ENCODE measurements at regions not wholly inside any gene's neighbourhood (a gene's known extent, or its start where the extent isn't known, plus 50 kb on each side); places are given as distances from the start of the nearest gene placed in this dataset.
"Not testable (repeated sequence)": the region's sequence is repeated elsewhere in the genome, so short reads cannot be mapped to it uniquely, and the experiment has no call there.

DNA sequence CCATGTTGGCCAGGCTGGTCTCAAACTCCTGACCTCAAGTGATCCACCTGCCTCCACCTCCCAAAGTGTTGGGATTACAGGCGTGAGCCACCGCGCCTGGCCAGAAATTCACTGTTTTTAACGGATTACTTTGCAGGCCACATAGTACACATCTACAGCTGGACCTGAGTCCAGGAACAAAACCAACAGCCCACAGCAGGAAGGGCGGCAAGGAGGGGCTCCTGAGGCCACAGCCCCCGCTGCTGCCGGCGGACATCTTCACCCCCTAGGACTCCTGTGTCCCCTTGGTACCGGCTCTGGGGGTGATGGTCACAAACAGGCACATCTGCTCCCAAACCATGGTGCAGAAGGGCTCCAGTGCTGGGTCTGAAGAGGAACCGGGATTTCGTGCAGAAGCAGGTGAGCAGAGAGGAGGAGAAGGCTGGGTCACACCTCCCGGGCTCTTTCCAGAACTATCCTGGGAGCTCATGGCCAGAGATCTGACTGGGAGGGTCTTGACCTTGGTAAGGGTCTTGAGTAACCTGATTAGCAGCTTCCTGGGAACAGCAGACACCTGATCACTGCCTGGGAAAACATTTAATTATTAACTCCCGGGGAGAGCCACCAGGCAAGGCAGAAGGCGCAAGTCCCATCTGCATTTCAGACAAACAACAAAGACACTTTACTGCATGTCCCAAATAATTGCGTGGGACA lies 99.9 kb downstream of the SHANK2 start:
- DNase-seq (ENCODE audit: low read depth), result not testable (repeated sequence)

DNA sequence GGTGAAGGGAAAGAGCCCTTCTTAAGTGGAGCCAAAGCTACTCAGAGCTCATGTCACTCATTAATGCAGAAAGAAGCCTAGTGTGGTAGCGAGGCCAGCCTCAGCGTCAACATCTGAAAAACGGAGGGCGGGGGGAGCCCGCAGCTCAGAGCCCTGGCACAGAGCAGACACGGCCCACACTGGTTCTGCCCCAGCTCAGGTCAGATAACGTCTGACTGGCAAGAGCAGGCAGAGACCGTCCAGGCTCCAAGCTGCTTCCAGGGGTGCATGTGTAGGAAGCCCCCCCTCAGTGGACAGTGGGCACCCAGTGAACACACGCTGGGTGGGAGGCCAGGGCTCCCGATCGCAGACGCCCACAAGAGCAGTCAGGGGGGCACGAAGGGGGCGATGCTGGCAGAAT lies 100.8 kb downstream of the SHANK2 start:
- DNase-seq (ENCODE audit: low read depth), result no peak

DNA sequence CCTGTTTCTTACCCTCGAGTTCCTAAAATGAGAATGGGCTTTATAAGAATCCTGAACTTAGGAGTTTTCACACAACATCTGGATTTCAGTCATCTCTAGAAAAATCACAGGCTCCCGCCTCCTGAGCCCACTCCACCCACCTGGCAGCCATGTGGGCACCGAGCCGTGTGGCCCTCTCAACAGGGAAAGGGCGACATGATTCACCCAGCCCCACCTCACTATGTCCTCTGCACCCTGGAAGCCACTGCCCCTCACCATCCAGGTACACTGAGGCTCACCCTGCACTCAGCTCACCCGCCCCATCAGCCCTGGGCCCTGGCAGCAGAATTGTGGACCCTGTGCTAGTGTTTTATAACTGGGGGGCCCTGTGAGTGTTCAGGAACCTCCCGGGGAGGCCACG lies 101.5 kb downstream of the SHANK2 start:
- DNase-seq (ENCODE audit: low read depth), result no peak

DNA sequence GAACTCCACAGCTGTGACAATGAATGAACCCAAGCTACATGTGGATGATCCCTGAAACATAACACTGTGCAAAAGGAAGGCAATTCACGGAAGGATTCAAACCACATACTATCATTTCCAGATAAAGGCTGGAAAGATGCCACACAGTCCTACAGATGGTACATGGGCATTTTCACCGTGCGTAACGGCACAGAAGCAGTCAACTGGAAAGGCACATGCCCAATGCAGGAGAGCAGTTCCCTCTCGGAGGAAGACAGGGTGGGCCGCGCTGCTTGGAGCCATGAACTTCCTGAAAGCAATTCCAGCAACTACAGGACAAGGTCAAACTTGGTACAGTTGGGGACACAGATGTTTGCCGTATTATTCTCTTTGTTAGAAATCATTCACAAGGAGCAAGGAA lies 103.7 kb downstream of the SHANK2 start:
- no peak for DNase-seq (ENCODE audit: low read depth)

DNA sequence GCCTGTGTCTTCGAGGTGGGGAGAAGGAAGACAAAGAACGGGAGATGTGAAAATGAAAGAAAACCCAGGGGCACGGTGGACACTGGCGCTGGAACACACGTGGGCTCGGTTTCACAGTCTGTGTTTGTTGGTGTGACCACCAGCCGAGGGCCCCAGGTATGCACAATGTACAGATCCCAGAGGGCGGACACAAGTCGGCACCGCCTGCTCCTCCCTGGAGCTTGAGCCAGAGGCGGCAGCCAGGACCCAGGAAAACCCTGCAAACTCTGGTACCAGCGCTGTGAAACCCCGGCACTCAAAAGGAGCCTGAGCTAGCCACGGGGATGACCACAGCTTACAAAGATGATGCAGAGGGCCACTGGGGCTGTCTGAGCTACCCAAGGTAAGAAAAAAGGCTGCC lies 105.0 kb downstream of the SHANK2 start:
- DNase-seq (ENCODE audit: low read depth), result no peak

DNA sequence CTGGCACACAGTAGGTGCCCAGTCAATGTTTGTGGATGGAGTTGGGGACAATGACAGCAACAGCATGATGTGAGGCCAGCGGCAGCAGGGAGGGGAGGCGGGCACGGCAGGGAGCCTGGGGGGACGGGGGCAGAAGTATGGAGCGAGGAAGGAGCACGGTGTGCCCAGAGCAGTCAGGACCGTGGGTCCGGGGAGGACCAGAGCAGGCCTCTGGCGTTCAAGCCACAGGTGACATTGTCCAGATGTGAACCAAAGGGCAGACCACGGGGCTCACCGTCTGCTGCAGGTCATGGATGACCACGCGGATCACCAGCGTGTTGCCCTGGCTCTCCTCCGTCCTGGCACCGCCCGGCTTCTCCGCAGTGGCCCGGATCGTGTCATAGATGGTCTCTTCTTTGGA lies 105.5 kb downstream of the SHANK2 start:
- no peak for DNase-seq (ENCODE audit: low read depth)

DNA sequence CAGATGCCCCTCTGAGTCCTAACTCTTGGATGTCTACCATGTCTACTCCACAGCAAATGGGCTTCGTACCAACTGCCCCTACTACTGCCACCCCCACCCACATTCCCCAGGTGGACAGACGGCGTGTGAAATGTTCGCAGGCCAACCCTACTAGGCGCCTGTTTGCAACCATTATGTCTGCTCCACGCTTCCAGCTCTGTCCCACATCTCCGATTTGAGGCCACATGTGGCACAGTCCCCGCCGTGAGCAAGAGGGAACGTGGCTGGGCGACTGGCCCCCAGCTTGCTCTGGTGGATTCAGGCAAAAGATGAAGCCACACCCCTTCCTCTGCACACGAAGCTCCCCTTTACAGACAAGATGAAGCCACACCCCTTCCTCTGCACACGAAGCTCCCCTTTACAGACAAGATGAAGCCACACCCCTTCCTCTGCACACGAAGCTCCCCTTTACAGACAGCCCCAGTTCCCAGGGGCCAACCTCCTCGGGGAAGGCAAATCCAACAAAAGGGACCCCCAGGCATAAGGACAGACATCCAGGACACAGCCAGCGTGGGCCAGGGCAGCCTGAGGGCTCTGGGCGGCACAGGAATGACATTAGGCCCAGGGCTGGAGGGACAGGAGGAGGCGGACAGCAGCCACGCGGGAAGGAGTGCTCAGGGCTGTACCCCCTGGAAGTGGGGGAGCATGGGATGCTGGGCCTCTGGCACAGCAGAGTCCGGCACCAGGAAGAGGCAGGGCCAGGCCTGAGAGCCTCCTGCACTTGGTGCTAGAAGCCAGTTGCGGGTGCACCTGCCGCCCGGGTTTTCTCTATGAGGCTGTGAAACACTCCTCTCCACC lies 106.2 kb downstream of the SHANK2 start:
- no peak for DNase-seq (ENCODE audit: low read depth)

DNA sequence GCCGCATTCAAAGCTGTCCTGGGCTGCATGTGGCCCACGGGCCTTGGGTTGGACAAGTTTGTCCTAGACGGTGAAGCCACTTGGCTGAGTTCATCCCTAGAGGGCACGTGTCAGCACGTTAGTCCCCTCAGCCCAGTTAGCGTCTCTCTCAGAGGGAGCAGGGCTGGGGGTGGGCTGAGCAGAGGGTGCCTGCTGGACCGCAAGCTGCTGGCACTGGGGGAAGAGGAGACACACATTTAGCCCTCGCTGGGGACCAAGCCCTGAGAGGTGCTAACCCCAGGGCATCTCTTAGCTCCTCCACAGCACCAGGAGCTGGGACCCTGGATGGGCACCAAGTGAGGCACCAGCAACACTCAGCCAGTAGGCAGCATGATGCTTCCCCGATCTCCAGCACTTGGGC lies 107.0 kb downstream of the SHANK2 start:
- no peak for DNase-seq (ENCODE audit: low read depth)

DNA sequence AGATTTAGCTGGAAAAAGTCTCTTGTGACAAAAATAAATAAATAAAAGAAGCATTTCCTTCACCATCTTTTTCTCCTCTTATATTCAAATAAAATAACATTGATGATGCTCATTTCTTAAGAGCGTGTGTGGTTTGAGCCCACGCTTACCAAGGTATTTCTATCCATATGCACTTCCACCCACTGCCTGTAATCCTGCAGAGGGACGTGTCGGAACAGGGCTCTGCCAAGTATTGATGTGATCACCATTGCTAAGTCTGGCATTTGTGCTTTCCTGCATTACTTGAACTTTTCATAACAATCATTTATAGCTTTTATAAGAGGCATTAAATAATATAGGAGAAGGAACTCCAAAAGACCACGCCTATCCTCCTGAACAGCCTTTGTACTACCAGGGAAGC lies 107.6 kb downstream of the SHANK2 start:
- DNase-seq (ENCODE audit: low read depth), result no peak

DNA sequence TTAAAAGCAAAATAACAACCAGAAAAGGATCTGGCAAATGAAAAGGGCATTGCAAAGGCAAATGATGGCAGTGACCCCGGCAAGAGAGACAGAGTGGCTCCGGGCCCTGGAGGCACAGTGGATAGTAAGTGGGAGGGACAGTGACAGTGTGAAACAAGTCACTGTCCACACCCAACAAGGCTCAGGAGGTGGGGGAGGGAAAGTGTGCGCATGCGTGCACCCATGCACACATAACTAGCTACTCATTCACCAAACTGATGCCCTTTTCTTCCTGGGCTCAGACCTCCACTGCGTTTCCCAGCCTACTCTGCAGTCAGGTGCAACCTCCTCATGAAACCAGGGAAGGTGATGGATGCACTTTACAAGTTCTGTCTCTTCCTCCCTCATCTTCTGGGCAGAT lies 108.4 kb downstream of the SHANK2 start:
- DNase-seq (ENCODE audit: low read depth), result no peak

DNA sequence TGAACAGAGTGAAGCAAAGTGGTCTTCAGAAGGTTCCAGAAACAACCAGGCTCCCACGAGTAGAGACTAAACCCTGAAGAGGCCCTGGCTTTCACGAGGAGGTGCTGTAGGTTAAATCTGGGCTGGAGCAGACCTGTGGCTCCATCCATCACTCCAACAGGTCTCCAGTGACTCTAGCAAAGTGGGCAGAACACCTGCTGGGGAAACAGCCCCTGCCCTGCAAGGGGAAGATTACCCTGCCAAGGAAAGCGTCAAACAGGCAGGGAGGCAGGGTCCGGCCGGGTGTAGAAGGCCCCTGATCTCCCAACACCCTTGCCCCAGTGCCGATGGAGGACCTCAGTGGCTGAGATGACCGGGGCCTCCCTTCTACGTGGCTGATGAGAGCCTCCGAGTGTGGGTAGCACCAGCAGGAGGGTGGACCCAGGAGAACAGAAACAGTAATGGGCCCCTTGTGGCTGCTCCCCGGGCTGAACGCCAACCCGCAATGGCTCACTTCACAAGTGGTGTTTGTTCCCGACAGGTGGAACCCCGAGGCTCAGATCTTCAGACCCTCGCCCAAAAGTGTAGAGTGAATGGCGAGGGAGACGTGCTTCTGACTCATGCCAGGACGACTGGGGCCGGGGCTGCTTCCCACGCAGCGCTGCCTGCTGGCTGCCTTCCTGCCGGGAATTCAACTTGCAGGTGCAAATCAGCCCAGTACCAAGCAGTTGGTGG lies 112.0 kb downstream of the SHANK2 start:
- no peak for DNase-seq (ENCODE audit: low read depth)

DNA sequence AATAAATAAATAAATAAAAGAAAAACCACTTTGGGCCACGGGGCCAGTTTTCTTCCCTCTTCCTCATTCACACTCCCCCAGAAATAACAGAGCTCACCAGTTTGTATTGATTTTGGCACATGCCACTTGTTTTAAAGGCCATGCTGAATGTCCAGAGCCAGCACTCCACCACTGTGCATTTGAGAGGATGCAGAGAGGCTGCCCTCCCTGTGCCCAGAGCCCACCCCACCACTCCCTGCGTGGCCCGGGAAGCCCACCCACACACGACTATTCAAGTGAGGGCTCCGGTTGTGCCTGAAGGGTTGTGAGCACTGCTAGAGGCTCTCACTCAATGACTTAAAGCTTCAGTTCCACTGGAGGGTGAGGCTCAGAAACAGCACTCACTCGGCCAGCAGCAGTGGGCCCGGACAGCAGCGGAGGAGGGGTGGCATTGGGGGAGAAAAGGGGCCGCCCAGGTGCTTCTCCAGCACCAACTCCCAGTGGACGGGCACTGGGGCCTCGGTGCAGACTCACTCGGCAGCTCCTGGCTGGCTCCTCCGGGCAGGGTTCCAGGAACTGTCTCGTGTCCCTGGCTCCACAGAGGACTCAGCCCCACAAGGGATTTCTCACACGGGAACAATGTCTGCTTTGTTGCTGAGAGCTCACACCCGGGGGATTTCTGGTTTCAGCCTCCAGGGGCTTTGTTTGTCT lies 112.7 kb downstream of the SHANK2 start:
- DNase-seq (ENCODE audit: low read depth), result no peak

DNA sequence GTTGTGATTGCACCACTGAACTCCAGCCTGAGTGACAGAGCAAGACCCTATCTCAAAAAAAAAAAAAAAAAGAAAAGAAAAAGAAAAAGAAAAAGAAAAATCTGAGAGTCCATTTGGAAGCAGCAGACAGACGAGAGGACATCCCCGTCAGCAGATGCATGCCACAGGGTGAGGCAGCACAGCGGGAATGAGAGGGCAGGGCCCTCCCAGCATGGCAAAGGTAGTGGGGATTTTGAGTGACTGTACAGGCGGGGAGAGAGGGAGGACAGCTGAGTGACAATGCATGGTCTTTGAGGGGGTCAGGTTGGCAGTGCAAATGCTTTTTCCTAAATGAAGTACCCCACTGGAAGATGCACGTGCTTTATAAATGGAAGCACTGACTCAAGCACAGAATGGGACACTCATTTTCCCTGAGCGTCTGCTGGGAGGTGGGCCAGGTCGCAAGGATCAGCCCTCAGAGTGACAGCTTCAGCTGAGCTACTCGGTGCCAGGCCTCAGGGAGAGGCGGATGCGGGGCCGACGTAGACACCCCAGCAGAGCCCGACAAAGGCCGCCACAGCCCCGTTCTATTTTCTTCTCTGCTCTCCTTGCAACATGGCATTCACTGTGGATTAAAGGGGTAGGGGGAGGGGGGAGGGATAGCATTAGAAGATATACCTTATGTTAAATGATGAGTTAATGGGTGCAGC lies 113.5 kb downstream of the SHANK2 start:
- no peak for DNase-seq (ENCODE audit: low read depth)

DNA sequence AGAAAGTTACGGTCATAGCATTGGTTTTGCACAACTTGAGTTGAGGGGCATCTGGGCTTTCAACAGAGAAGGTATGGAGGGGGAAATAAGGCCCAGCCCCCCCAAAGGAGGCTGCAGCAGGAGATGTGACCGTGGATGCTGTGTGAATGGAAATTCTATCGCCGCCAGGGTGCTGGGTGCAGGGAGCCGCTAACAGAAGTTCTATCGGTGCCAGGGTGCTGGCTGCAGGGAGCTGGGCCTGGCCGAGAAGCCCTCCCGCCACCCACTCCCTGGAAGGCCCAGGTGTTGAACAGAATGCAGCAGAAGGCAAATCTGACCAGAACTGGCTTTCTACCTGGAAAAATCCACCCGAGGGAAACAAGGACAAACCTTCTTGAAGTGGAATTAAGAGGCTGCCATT lies 115.0 kb downstream of the SHANK2 start:
- no peak for DNase-seq (ENCODE audit: low read depth)

DNA sequence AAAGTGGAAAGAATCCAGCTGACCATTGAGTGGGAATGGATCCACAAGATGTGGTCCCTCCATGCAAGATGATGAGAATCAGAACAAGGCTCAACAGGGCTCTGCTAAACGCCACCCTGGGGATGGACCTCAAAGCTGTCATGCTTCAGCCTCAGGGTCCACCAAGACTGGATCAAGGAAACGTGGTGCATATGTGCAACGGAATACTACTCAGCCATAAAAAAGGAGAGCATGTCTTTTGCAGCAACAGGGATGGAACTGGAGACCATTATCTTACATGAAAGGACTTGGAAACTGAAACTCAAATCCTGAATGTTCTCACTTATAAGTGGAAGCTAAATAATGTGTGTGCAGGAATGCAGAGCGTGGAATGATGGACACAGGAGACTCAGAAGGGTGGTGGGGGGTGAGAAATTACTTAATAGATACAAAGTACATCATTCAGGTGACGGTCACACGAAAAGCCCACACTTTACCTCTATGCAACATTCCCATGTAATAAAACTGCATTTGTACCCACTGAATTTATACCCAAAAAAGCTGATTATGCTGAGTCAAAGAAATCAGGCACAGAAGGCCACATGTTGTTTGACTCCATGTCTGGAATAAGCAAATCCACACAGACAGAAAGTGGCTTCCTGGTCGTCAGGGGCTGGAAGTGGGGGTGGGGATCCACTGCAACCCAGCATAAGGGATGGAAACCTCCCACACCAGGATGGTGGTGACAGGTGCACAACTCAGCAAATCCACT lies 116.1 kb downstream of the SHANK2 start:
- no peak for DNase-seq (ENCODE audit: low read depth)

DNA sequence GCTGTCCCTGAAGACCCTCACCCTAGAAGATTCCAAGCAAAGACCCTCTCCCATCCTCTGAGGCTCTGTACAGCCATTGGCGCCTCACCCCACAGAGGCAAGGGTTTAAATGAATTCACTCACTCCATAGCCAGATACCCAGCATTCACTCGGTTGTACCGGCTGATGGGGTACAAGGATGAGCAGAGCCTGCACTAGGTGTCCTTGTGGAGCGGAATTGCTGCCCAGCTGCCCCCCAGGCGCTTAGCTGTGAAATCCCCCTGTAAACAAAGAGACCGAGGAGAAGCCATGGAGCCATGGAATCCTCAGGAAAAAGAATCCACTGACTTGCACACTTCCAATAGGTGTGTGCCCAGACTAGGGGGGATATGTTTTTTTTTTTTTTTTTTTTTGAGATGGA lies 117.3 kb downstream of the SHANK2 start:
- no peak for DNase-seq (ENCODE audit: low read depth)

DNA sequence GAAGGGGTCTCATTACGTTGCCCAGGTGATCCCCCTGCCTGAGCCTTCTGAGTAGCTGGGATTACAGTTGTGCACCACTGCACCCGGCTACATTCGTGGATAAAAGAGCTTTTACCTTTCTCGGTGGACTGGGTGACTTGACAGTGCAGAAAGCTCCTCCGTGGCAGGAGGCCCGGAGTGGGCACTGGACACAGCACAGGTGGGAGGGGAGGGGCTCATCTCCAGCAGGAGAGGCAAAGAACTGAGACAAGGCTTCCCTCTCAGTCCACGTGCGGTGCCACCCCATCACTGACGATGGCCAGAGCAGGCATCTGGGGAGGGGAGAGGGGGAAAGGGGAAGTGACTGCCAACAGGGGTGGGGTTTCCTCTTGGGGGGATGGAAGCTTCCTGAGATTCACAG lies 118.4 kb downstream of the SHANK2 start:
- no peak for DNase-seq (ENCODE audit: low read depth)

DNA sequence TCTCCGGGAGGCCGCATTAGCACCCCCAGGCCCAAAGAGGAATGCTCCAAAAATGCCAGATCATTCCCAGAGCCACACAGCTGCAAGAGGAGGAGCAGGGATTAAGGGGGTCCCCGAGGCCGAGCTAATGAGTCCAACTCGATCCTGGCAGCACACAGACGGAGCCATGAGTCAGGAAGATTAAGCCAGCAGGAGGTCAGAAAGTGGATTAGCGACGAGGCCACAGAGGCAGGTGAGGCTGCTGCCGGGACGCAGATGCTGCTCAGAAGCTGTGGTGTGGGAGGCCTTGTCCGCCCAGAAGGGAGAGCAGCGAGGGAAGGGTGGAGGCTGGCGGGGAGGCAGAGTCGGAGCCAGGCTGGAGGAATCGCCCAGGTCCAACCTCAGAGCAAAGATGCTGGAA lies 120.5 kb downstream of the SHANK2 start:
- DNase-seq (ENCODE audit: low read depth), result no peak

DNA sequence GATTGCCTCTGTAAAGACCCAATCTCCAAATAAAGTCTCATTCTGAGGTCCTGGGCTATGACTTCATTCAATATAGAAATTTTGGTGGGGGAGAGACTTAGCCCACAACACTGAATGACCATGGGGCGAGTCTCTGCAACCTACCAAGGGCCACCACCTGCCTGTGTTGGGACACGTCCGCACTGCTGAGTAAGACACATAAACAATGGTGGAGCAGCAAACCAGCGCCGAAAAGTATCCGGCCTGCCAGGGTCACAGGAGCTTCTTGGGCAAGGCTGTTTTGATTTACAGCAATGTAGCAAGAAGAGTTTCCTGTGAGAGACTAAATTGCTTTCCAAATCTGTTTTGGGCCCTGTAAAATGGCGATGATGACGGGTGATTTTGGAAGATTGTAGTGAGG lies 122.3 kb downstream of the SHANK2 start:
- no peak for DNase-seq (ENCODE audit: low read depth)

DNA sequence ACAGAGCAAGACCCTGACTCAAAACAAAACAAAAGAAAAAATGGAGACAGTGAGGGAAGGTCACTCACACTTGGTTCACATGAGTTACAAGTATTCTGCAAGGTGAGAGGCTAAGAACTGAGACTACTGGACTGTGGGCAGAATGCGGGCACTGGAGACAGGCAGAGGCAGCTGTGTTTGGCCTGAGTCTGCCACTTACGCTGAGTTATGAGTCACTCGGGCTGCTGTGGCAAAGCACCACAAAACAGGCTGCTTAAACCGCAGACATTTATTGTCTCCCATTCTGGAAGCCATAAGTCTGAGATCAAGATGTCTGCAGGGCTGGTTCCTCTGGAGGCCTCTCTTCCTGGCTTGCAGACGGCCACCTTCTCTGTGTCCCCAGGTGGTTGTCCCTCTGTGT lies 122.8 kb downstream of the SHANK2 start:
- no peak for DNase-seq (ENCODE audit: low read depth)

DNA sequence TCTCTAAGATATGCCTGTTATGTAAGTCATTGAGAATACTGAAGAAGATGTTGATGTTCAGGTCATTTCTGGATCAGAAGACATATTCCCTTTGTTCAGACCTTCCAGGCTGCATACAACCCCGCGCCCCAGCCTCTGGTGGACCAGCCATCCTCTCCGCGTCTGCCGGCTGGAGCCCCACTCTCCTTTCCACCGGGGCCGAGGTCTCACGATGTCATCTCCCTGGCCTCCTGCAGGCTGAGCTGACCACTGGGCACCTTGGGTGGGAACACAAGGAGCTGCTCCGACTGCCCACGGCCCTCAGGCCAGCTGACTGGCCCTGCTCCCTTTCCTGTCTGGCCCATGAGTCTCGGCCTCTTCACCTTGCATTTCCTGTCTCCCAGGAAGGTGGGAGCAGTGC lies 124.6 kb downstream of the SHANK2 start:
- no peak for DNase-seq (ENCODE audit: low read depth)

All from stimulated activated CD8-positive, alpha-beta memory T cell treated with anti-CD3 and anti-CD28 coated beads, Interleukin-15, amount 100 ng/mL, for 24 hours (primary cell).